ENCODE measurements at regions not wholly inside any gene's neighbourhood (a gene's known extent, or its start where the extent isn't known, plus 50 kb on each side); places are given as distances from the start of the nearest gene placed in this dataset.

DNA sequence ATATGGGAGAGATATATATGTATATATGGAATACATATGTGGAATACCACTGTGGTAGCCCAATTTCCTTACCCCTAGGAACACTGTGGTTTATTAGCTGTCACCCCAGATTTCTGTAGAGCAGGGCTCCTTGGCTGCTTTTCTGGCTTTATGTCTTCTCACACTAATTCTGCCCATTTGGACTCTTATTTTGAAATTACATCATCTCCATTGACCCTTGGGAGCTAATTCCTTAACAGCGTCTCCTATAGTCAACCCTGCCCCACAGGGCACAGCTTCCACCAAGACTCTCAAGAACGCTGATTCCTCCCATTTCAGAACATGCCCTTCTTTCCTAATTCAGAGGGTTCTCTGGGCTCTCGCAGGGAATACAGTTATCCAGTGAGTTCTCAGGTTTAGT lies 55.4 kb upstream of the TARP start:
- no peak for DNase-seq (ENCODE audit: low read depth in 2 of 2)

DNA sequence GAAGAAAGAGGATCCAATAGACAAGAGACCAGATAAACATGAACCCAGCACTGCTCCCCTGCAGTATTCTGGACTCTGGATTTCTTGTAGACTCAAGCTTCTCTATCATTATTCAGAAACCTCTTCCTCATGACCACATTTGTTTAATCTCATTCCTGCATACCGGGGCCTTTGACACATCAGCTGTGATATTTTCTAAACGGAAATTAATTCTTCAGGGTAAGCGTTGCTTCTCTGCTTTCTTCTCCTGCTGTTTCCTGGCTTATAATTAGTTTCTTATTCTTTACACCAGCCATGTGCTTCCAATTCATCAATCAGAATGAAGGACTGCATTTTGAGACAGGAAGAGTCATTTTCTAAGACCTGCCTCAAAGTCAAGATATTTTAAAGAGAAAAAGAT lies 54.2 kb upstream of the TARP start:
- DNase-seq (ENCODE audit: low read depth in 2 of 2) = peak in 1 of 2 donors; percentile 55

More for the DNA sequence above, 55.4 kb upstream of the TARP start:
- Histone ChIP-seq H3K9me3 (ENCODE audit: control insufficient read depth, insufficient read depth, low read depth, low read length) (no peaks in the 10 kb centered on the region), H3K36me3 (ENCODE audit: control insufficient read depth, insufficient read depth, low read length) (no peaks in the 10 kb centered on the region), H4K20me1 (ENCODE audit: control insufficient read depth, extremely low read depth, insufficient read depth, low read length) (no peaks in the 10 kb centered on the region), H3K79me2 (ENCODE audit: control insufficient read depth, insufficient read depth, low read length) (no peaks in the 10 kb centered on the region), H3K27ac (ENCODE audit: insufficient read depth, low read length) (no peak overlapping the region), H3K27me3 (ENCODE audit: control insufficient read depth, insufficient read depth, low read length) (no peaks in the 10 kb centered on the region), H2AFZ (ENCODE audit: low read length) (no peak overlapping the region), H3K4me1 (ENCODE audit: control insufficient read depth, extremely low read depth, insufficient read depth, low read length) (no peaks in the 10 kb centered on the region), H3K4me2 (ENCODE audit: extremely low read depth, insufficient read depth, low read length) (no peak overlapping the region), H3K9ac (ENCODE audit: insufficient read depth, low read length) (no peak overlapping the region), H3K4me3 (replicated peaks in 1 of 4; ENCODE audit: control extremely low read depth in 1 of 4, insufficient read depth in 1 of 4, low read depth in 3 of 4, low read length in 4 of 4) (no peak overlapping the region)
- TF ChIP-seq EZH2 (IDR thresholded peaks at IDR 0.05; ENCODE audit: low read length, missing control alignments) = no peak
- TF ChIP-seq, protein P1, sequence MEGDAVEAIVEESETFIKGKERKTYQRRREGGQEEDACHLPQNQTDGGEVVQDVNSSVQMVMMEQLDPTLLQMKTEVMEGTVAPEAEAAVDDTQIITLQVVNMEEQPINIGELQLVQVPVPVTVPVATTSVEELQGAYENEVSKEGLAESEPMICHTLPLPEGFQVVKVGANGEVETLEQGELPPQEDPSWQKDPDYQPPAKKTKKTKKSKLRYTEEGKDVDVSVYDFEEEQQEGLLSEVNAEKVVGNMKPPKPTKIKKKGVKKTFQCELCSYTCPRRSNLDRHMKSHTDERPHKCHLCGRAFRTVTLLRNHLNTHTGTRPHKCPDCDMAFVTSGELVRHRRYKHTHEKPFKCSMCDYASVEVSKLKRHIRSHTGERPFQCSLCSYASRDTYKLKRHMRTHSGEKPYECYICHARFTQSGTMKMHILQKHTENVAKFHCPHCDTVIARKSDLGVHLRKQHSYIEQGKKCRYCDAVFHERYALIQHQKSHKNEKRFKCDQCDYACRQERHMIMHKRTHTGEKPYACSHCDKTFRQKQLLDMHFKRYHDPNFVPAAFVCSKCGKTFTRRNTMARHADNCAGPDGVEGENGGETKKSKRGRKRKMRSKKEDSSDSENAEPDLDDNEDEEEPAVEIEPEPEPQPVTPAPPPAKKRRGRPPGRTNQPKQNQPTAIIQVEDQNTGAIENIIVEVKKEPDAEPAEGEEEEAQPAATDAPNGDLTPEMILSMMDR (conservative IDR thresholded peaks at IDR 0.05 in 1 of 2, IDR thresholded peaks at IDR 0.05 in 1 of 2; ENCODE audit: low read depth in 1 of 2, low read length in 2 of 2) = no peak

More for the DNA sequence above, 54.2 kb upstream of the TARP start:
- no peak overlapping the region for H2AFZ ChIP-seq (ENCODE audit: low read length)
- no peak overlapping the region for H3K27ac ChIP-seq (ENCODE audit: insufficient read depth, low read length)
- no peaks in the 10 kb centered on the region for H3K79me2 ChIP-seq (ENCODE audit: control insufficient read depth, insufficient read depth, low read length)
- H3K4me3 ChIP-seq (replicated peaks in 1 of 4; ENCODE audit: control extremely low read depth in 1 of 4, insufficient read depth in 1 of 4, low read depth in 3 of 4, low read length in 4 of 4) = no peak overlapping the region
- no peaks in the 10 kb centered on the region for H4K20me1 ChIP-seq (ENCODE audit: control insufficient read depth, extremely low read depth, insufficient read depth, low read length)
- no peaks in the 10 kb centered on the region for H3K27me3 ChIP-seq (ENCODE audit: control insufficient read depth, insufficient read depth, low read length)
- H3K4me2 ChIP-seq (ENCODE audit: extremely low read depth, insufficient read depth, low read length) = no peak overlapping the region
- TF ChIP-seq, protein P1 (conservative IDR thresholded peaks at IDR 0.05 in 1 of 2, IDR thresholded peaks at IDR 0.05 in 1 of 2; ENCODE audit: low read depth in 1 of 2, low read length in 2 of 2) = no peak
- no peak for TF ChIP-seq EZH2 (IDR thresholded peaks at IDR 0.05; ENCODE audit: low read length, missing control alignments)
- H3K4me1 ChIP-seq (ENCODE audit: control insufficient read depth, extremely low read depth, insufficient read depth, low read length) = no peaks in the 10 kb centered on the region
- H3K9ac ChIP-seq (ENCODE audit: insufficient read depth, low read length) = no peak overlapping the region
- no peaks in the 10 kb centered on the region for H3K36me3 ChIP-seq (ENCODE audit: control insufficient read depth, insufficient read depth, low read length)
- no peaks in the 10 kb centered on the region for H3K9me3 ChIP-seq (ENCODE audit: control insufficient read depth, insufficient read depth, low read depth, low read length)
